GM12878 (cell line): ENCODE measurements at regions not wholly inside any gene's neighbourhood (a gene's known extent, or its start where the extent isn't known, plus 50 kb on each side); places are given as distances from the start of the nearest gene placed in this dataset.

Source experiments
- CBX3 ChIP-seq: fragments of 200-600 bp; sonication (generic); IDR thresholded peaks from 2 replicates; pipeline ENCODE4 v1.6.1; 2016; ENCODE audit warnings: low read depth, borderline replicate concordance
- CHD1 ChIP-seq: IDR thresholded peaks from 2 replicates; pipeline ENCODE4 v1.6.1; 2012; ENCODE audit warnings: low read depth, low read length, improper control_type of control experiment
- EP300 ChIP-seq, 2 experiments: fragments of 150-350 bp in 1 of 2; IDR thresholded peaks; 2 replicates each; pipeline ENCODE4 v1.6.1; 2011 to 2012; ENCODE audit warnings: low read depth in 2 of 2, low read length in 2 of 2, borderline replicate concordance in 1 of 2, improper control_type of control experiment in 1 of 2, inconsistent platforms in 1 of 2; ENCODE audit not compliant: control insufficient read depth in 1 of 2
- MYC ChIP-seq: IDR thresholded peaks from 2 replicates; pipeline ENCODE4 v1.6.1; 2011; ENCODE audit warnings: mild to moderate bottlenecking, low read length, moderate library complexity, inconsistent platforms; ENCODE audit not compliant: insufficient read depth, insufficient replicate concordance, insufficient read length, severe bottlenecking
- RAD21 ChIP-seq: IDR thresholded peaks from 2 replicates; pipeline ENCODE4 v1.6.1; 2011; ENCODE audit warnings: mild to moderate bottlenecking, low read depth, low read length, moderate library complexity; ENCODE audit not compliant: insufficient read depth
- SIN3A ChIP-seq: IDR thresholded peaks from 2 replicates; pipeline ENCODE4 v1.6.1; 2012; ENCODE audit warnings: low read depth, low read length, improper control_type of control experiment
- TCF7 ChIP-seq: IDR thresholded peaks from 2 replicates; pipeline ENCODE4 v1.6.1; 2014; ENCODE audit warnings: antibody characterized with exemption, borderline replicate concordance
- TF ChIP-seq, protein P1 (sequence below): fragments of 450-650 bp; IDR thresholded peaks from 2 replicates; pipeline ENCODE4 v1.6.1; 2017; ENCODE audit warnings: mild to moderate bottlenecking
- TF ChIP-seq, protein P2 (sequence below): IDR thresholded peaks from 2 replicates; pipeline ENCODE4 v1.6.1; 2011; ENCODE audit warnings: low read depth, mild to moderate bottlenecking, low read length, moderate library complexity, borderline replicate concordance; ENCODE audit errors: extremely low read depth
- TF ChIP-seq, protein P3 (sequence below), 3 experiments: IDR thresholded peaks in 2 of 3; conservative IDR thresholded peaks in 1 of 3; 2 replicates each; pipeline ENCODE4 v1.5.1; 2011; ENCODE audit warnings: low read depth in 3 of 3, low read length in 3 of 3, mild to moderate bottlenecking in 3 of 3, control low read depth in 2 of 3, moderate library complexity in 2 of 3, inconsistent platforms in 1 of 3, mixed read lengths in 1 of 3; ENCODE audit not compliant: control insufficient read depth in 2 of 3, insufficient read depth in 1 of 3; ENCODE audit errors: extremely low read depth in 1 of 3

DNA sequence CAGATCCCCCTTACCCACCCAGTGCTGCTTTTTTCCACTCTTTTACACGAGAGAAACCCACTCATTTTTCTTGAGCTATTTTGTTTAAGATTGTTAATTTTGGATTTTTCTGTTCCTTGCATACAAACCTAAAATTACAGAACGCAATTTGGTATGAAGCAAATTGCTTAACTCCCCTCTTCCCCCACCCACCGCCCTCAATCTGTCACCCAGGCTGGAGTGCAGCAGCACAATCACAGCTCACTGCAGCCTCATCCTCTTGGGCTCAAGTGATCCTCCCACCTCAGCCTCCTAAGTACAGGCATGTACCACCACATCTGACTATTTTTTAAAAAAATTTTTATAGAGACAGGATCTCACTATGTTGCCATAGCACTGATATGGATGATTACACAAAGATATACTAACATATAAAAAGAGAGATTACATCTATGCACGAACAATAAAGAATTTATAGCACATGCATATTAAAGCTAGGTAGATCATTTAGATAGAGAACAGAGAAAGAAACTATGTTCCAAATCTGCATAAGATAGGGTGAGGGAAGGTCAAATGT, 203.6 kb downstream of the PIK3R1 start:
- TF ChIP-seq EP300 (IDR thresholded peaks at IDR 0.05; ENCODE audit: borderline replicate concordance in 1 of 2, control insufficient read depth in 1 of 2, low read depth in 2 of 2, low read length in 2 of 2) (no peak), TCF7 (no peak), CBX3 (no peak), CHD1 (no peak), SIN3A (no peak), MYC (no peak), RAD21 (no peak)
- TF ChIP-seq, protein P1, sequence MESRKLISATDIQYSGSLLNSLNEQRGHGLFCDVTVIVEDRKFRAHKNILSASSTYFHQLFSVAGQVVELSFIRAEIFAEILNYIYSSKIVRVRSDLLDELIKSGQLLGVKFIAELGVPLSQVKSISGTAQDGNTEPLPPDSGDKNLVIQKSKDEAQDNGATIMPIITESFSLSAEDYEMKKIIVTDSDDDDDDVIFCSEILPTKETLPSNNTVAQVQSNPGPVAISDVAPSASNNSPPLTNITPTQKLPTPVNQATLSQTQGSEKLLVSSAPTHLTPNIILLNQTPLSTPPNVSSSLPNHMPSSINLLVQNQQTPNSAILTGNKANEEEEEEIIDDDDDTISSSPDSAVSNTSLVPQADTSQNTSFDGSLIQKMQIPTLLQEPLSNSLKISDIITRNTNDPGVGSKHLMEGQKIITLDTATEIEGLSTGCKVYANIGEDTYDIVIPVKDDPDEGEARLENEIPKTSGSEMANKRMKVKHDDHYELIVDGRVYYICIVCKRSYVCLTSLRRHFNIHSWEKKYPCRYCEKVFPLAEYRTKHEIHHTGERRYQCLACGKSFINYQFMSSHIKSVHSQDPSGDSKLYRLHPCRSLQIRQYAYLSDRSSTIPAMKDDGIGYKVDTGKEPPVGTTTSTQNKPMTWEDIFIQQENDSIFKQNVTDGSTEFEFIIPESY, result no peak
- TF ChIP-seq, protein P2, sequence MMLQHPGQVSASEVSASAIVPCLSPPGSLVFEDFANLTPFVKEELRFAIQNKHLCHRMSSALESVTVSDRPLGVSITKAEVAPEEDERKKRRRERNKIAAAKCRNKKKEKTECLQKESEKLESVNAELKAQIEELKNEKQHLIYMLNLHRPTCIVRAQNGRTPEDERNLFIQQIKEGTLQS, result no peak
- TF ChIP-seq, protein P3, sequence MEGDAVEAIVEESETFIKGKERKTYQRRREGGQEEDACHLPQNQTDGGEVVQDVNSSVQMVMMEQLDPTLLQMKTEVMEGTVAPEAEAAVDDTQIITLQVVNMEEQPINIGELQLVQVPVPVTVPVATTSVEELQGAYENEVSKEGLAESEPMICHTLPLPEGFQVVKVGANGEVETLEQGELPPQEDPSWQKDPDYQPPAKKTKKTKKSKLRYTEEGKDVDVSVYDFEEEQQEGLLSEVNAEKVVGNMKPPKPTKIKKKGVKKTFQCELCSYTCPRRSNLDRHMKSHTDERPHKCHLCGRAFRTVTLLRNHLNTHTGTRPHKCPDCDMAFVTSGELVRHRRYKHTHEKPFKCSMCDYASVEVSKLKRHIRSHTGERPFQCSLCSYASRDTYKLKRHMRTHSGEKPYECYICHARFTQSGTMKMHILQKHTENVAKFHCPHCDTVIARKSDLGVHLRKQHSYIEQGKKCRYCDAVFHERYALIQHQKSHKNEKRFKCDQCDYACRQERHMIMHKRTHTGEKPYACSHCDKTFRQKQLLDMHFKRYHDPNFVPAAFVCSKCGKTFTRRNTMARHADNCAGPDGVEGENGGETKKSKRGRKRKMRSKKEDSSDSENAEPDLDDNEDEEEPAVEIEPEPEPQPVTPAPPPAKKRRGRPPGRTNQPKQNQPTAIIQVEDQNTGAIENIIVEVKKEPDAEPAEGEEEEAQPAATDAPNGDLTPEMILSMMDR (IDR thresholded peaks at IDR 0.05 in 2 of 3, conservative IDR thresholded peaks at IDR 0.05 in 1 of 3; ENCODE audit: control insufficient read depth in 2 of 3, extremely low read depth in 1 of 3, insufficient read depth in 1 of 3, low read depth in 3 of 3, low read length in 3 of 3), result no peak
